ENCODE measurements at regions not wholly inside any gene's neighbourhood (a gene's known extent, or its start where the extent isn't known, plus 50 kb on each side); places are given as distances from the start of the nearest gene placed in this dataset.

DNA sequence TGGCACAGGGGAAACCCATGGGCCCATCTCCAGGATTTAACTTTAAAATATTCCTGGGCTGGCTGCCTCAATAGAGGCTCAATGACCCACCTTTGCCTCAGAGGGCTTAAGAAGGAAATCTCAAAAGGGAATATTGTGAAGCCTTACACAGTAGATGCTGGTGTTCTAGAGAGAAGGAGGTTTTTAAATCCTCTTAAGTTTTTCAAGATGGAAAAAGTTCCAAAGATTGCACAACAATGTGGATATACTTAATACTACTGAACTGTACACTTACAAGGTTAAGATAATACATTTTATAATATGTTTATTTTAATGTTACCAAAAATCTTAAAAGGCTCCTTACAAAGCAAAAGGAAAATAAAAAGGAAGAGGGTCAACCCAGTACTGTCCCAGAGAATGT is 54.9 kb upstream of the LCLAT1 start:
- H3K9me3 ChIP-seq: no peaks in the 10 kb centered on the region
- ATAC-seq: no peak
- no peak overlapping the region for H3K27ac ChIP-seq
- ChIA-PET CTCF (no interaction called here), POLR2A (no interaction called here)
- peaks cover 8% of the 10 kb centered on the region for H3K4me1 ChIP-seq
- no peak for TF ChIP-seq NPAS2 (CRISPR knock-in tag; IDR thresholded peaks at IDR 0.05; ENCODE audit: borderline replicate concordance)
- no peak for TF ChIP-seq RCOR1 (IDR thresholded peaks at IDR 0.05; ENCODE audit: low read depth, low read length)
- TF ChIP-seq ZFP36 (IDR thresholded peaks at IDR 0.05; ENCODE audit: borderline replicate concordance, partially characterized antibody): no peak
- TF ChIP-seq JUN (IDR thresholded peaks at IDR 0.05): no peak
- TF ChIP-seq, protein P1, sequence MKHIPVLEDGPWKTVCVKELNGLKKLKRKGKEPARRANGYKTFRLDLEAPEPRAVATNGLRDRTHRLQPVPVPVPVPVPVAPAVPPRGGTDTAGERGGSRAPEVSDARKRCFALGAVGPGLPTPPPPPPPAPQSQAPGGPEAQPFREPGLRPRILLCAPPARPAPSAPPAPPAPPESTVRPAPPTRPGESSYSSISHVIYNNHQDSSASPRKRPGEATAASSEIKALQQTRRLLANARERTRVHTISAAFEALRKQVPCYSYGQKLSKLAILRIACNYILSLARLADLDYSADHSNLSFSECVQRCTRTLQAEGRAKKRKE (CRISPR knock-in tag; IDR thresholded peaks at IDR 0.05; ENCODE audit: low read depth): no peak
- DNase-seq (ENCODE audit: low read depth in 1 of 2, low spot score in 1 of 2): no peak
- FAIRE-seq: no peak
- H3K4me3 ChIP-seq: no peak overlapping the region
- no peak overlapping the region for H3K4me2 ChIP-seq

DNA sequence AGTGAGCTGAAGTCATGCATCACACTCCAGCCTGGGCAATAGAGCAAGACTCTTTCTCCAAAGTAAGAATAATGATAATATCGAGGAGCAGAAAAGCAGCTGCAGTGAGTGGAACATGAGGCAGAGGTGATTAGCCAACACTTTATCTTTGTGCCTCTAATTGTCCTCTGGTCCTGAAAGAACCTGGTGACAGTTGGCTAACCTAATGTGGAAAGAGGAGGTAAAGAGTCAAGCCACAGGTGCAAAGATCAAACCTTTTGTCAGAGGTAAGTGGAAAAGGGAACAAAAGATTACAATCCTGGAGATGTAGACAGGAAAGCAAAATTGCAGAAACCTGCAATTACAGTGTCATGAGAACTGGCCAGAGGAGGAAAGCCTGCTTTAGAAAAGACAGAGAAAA is 53.5 kb upstream of the LCLAT1 start:
- no peak for TF ChIP-seq HOXB5 (CRISPR knock-in tag; IDR thresholded peaks at IDR 0.05)
- TF ChIP-seq KDM5A (IDR thresholded peaks at IDR 0.05): no peak
- TF ChIP-seq, protein P2, sequence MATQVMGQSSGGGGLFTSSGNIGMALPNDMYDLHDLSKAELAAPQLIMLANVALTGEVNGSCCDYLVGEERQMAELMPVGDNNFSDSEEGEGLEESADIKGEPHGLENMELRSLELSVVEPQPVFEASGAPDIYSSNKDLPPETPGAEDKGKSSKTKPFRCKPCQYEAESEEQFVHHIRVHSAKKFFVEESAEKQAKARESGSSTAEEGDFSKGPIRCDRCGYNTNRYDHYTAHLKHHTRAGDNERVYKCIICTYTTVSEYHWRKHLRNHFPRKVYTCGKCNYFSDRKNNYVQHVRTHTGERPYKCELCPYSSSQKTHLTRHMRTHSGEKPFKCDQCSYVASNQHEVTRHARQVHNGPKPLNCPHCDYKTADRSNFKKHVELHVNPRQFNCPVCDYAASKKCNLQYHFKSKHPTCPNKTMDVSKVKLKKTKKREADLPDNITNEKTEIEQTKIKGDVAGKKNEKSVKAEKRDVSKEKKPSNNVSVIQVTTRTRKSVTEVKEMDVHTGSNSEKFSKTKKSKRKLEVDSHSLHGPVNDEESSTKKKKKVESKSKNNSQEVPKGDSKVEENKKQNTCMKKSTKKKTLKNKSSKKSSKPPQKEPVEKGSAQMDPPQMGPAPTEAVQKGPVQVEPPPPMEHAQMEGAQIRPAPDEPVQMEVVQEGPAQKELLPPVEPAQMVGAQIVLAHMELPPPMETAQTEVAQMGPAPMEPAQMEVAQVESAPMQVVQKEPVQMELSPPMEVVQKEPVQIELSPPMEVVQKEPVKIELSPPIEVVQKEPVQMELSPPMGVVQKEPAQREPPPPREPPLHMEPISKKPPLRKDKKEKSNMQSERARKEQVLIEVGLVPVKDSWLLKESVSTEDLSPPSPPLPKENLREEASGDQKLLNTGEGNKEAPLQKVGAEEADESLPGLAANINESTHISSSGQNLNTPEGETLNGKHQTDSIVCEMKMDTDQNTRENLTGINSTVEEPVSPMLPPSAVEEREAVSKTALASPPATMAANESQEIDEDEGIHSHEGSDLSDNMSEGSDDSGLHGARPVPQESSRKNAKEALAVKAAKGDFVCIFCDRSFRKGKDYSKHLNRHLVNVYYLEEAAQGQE (IDR thresholded peaks at IDR 0.05): no peak
- TF ChIP-seq JUN (IDR thresholded peaks at IDR 0.05): no peak
- TF ChIP-seq FOSL2 (IDR thresholded peaks at IDR 0.05): no peak
- TF ChIP-seq FOSL2 (CRISPR knock-in tag; IDR thresholded peaks at IDR 0.05): no peak
- no peak for TF ChIP-seq NPAS2 (CRISPR knock-in tag; IDR thresholded peaks at IDR 0.05; ENCODE audit: borderline replicate concordance)
- TF ChIP-seq SREBF2 (IDR thresholded peaks at IDR 0.05): no peak
- TF ChIP-seq PHF8 (IDR thresholded peaks at IDR 0.05; ENCODE audit: borderline replicate concordance, low read depth): no peak
- TF ChIP-seq CHD2 (IDR thresholded peaks at IDR 0.05; ENCODE audit: low read length, partially characterized antibody): no peak
- TF ChIP-seq, protein P1 (CRISPR knock-in tag; IDR thresholded peaks at IDR 0.05; ENCODE audit: low read depth): no peak
- no peak for TF ChIP-seq EHF (CRISPR knock-in tag; IDR thresholded peaks at IDR 0.05)
- no peak for TF ChIP-seq POLR2AphosphoS2 (conservative IDR thresholded peaks at IDR 0.05; ENCODE audit: low read length)
- TF ChIP-seq, protein P3, sequence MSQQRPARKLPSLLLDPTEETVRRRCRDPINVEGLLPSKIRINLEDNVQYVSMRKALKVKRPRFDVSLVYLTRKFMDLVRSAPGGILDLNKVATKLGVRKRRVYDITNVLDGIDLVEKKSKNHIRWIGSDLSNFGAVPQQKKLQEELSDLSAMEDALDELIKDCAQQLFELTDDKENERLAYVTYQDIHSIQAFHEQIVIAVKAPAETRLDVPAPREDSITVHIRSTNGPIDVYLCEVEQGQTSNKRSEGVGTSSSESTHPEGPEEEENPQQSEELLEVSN (IDR thresholded peaks at IDR 0.05; ENCODE audit: borderline replicate concordance, low read depth): no peak
- TF ChIP-seq RCOR1 (IDR thresholded peaks at IDR 0.05; ENCODE audit: low read depth, low read length): no peak
- no peak for TF ChIP-seq CHD4 (IDR thresholded peaks at IDR 0.05; ENCODE audit: borderline replicate concordance)
- TF ChIP-seq, protein P4, sequence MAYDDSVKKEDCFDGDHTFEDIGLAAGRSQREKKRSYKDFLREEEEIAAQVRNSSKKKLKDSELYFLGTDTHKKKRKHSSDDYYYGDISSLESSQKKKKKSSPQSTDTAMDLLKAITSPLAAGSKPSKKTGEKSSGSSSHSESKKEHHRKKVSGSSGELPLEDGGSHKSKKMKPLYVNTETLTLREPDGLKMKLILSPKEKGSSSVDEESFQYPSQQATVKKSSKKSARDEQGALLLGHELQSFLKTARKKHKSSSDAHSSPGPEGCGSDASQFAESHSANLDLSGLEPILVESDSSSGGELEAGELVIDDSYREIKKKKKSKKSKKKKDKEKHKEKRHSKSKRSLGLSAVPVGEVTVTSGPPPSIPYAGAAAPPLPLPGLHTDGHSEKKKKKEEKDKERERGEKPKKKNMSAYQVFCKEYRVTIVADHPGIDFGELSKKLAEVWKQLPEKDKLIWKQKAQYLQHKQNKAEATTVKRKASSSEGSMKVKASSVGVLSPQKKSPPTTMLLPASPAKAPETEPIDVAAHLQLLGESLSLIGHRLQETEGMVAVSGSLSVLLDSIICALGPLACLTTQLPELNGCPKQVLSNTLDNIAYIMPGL (CRISPR knock-in tag; IDR thresholded peaks at IDR 0.05; ENCODE audit: borderline replicate concordance): no peak
- no peak for TF ChIP-seq SMC3 (IDR thresholded peaks at IDR 0.05)
- TF ChIP-seq HOXA7 (CRISPR knock-in tag; IDR thresholded peaks at IDR 0.05): no peak
- no peak for TF ChIP-seq ZC3H11A (IDR thresholded peaks at IDR 0.05)

More for the DNA sequence above, 53.5 kb upstream of the LCLAT1 start:
- H3K9me3 ChIP-seq: no peaks in the 10 kb centered on the region
- no peak overlapping the region for H3K4me2 ChIP-seq
- no peak overlapping the region for H3K4me3 ChIP-seq
- CTCF ChIA-PET: interaction anchor here (0.9 kb wide), 1 partner anchor 13 kb away, joined by 3 read pairs; no protein-coding TSS in a partner anchor
- H3K4me1 ChIP-seq: peaks cover 16% of the 10 kb centered on the region
- no peak for DNase-seq (ENCODE audit: low read depth in 1 of 2, low spot score in 1 of 2)
- no peak overlapping the region for H3K27ac ChIP-seq
- POLR2A ChIA-PET: no interaction called here
- 59% methylated on average over 1 of the region's 1 CpG for WGBS (ENCODE audit: missing lambda C conversion rate)
- FAIRE-seq: no peak
- no peak for ATAC-seq
